Ovary (tissue), 7 donors: ENCODE measurements at regions not wholly inside any gene's neighbourhood (a gene's known extent, or its start where the extent isn't known, plus 50 kb on each side); places are given as distances from the start of the nearest gene placed in this dataset.

Experiments used
- DNase-seq, 5 donors: peaks; one replicate each; pipeline ENCODE4 v3.0.0-alpha.2; 2019 to 2020
- H3K27ac ChIP-seq, 2 donors: fragments of 200-600 bp; one replicate each; pipeline versions ENCODE4 v1.5.1 to v1.8.0; 2019 to 2022
- H3K27me3 ChIP-seq: fragments of 200-600 bp; one replicate; pipeline ENCODE4 v1.8.0; 2022
- H3K36me3 ChIP-seq: fragments of 200-600 bp; sonication (generic); one replicate; pipeline ENCODE4 v1.5.1; 2019
- H3K4me1 ChIP-seq: one replicate; pipeline ENCODE4 v1.8.1; 2013; ENCODE audit warnings: mild to moderate bottlenecking, moderate library complexity; ENCODE audit not compliant: insufficient read depth
- H3K4me3 ChIP-seq: fragments of 200-600 bp; sonication (generic); one replicate; pipeline ENCODE4 v1.5.1; 2017
- H3K9me3 ChIP-seq, 2 donors: fragments of 200-600 bp in 1 of 2; sonication (generic) in 1 of 2; one replicate each; pipeline versions ENCODE4 v1.5.1 to v1.8.1; 2013 to 2019; ENCODE audit warnings: mild to moderate bottlenecking in 1 of 2, moderate library complexity in 1 of 2
- EP300 ChIP-seq: sonication (generic); formaldehyde crosslinking; IDR thresholded peaks from one replicate; pipeline ENCODE4 v1.6.1; 2017; ENCODE audit warnings: antibody characterized with exemption
- POLR2A ChIP-seq: fragments of 450-650 bp; IDR thresholded peaks from one replicate; pipeline ENCODE4 v1.6.1; 2017; ENCODE audit warnings: antibody characterized with exemption, mild to moderate bottlenecking, moderate library complexity
- WGBS, 3 donors: extraction: QIAGEN DNeasy Blood & Tissue Kit in 1 of 3; methylation state at CpG; one replicate each; pipeline versions ENCODE4 v1.1.5 to v1.1.7; 2013 to 2017; 5-methylcytosine and 5-hydroxymethylcytosine counted together
- intact Hi-C, 4 donors: fragments of 100-400 bp; cut with DNase I; formaldehyde crosslinking; loops; one replicate each; pipeline versions ENCODE4 v1.11.0 to v1.15.1; 2022 to 2023
- TF ChIP-seq, protein P1 (sequence below), 3 donors: fragments of 450-650 bp in 2 of 3; fragments of 200-600 bp in 1 of 3; IDR thresholded peaks; one replicate each; pipeline versions ENCODE4 v1.5.1 to v1.8.0; 2016 to 2022; ENCODE audit warnings: antibody characterized with exemption in 3 of 3, mild to moderate bottlenecking in 1 of 3
- donor health status: DM: no; HTN: no; CAD: no; lungs with moderate emphysema.
- donor health status: DM: no; HTN: no; CAD: no.
- donor health status: Bipolar disorder and iron deficiency.
- donor health status: DM: no; HTN: no; CAD: no.
- donor health status: DM: yes; HTN: yes; CAD: no.

GRCh38 chr6:137722749-137723272, 144.2 kb upstream of the TNFAIP3 start:
- no peak for DNase-seq
- intact Hi-C loops = loop anchor here in 1 of 4 donors (10.0 kb wide), 1 partner anchor 72 kb away; no protein-coding TSS in a partner anchor
- no peaks in the 10 kb centered on the region for H3K27me3 ChIP-seq
- H3K4me3 ChIP-seq = no peak overlapping the region
- H3K27ac ChIP-seq = peak overlapping the region in 1 of 2 donors; percentile 5
- WGBS, 3 donors = 43 to 48% (median 46%) methylated on average over 5 of the region's 5 CpGs
- H3K4me1 ChIP-seq = peaks cover 2% of the 10 kb centered on the region
- no peaks in the 10 kb centered on the region for H3K9me3 ChIP-seq
- TF ChIP-seq, protein P1, sequence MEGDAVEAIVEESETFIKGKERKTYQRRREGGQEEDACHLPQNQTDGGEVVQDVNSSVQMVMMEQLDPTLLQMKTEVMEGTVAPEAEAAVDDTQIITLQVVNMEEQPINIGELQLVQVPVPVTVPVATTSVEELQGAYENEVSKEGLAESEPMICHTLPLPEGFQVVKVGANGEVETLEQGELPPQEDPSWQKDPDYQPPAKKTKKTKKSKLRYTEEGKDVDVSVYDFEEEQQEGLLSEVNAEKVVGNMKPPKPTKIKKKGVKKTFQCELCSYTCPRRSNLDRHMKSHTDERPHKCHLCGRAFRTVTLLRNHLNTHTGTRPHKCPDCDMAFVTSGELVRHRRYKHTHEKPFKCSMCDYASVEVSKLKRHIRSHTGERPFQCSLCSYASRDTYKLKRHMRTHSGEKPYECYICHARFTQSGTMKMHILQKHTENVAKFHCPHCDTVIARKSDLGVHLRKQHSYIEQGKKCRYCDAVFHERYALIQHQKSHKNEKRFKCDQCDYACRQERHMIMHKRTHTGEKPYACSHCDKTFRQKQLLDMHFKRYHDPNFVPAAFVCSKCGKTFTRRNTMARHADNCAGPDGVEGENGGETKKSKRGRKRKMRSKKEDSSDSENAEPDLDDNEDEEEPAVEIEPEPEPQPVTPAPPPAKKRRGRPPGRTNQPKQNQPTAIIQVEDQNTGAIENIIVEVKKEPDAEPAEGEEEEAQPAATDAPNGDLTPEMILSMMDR (IDR thresholded peaks at IDR 0.05) = no peak
- no peak for TF ChIP-seq EP300
- TF ChIP-seq POLR2A = no peak
- H3K36me3 ChIP-seq = no peaks in the 10 kb centered on the region

DNA sequence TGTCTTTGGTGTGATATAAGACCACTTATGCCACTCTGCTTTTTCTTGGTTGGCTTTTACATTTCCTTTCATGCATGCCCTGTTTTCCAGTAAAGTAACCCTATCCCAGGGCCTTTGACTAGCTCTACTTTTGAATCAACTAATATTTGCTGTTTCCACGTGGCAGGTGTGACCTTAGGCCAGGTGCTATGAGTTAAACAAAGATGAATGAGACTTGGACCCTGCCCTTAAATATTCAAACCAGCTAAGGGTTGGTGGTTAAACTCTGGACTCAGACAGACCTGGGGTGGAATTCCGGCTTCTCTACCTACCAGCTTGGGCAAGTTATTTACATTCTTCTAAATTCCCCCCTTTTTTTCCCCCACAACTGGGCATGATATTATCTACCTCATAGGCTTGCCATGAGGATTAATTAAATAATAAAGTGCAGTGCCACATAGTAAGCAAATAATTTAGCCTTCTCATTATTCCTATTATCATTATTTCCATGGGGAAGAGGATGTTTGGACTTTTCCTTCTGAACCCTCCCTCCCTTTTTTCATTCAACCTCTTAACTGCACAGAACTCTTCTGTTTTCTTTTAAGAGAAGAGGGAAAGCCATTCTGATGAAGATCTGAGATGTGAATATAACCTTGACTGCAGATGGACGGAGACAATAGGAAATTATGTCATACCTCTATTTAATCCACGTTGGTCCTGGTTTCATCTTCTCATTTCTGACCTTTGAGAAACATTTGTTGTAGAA, 143.6 kb upstream of the TNFAIP3 start:
- Histone ChIP-seq H3K4me3 (no peak overlapping the region), H3K36me3 (no peaks in the 10 kb centered on the region), H3K27me3 (no peaks in the 10 kb centered on the region), H3K27ac (peak overlapping the region in 1 of 2 donors; percentile 5), H3K4me1 (peaks cover 2% of the 10 kb centered on the region), H3K9me3 (no peaks in the 10 kb centered on the region)
- 58 to 63% (median 61%) methylated on average over 4 of the region's 4 CpGs for WGBS, 3 donors
- no peak for DNase-seq
- intact Hi-C loops = loop anchor here in 1 of 4 donors (10.0 kb wide), 1 partner anchor 71 kb away; no protein-coding TSS in a partner anchor
- TF ChIP-seq EP300 (no peak), POLR2A (no peak)
- TF ChIP-seq, protein P1 (IDR thresholded peaks at IDR 0.05) = no peak

- DNase-seq = no peak
- WGBS, 3 donors = 66 to 83% (median 76%) methylated on average over 3 of the region's 3 CpGs
- H3K4me3 ChIP-seq = no peak overlapping the region
- no peaks in the 10 kb centered on the region for H3K27me3 ChIP-seq
- intact Hi-C loops = loop anchor here in 1 of 4 donors (10.0 kb wide), 1 partner anchor 71 kb away; no protein-coding TSS in a partner anchor
- H3K27ac ChIP-seq = no peak overlapping the region
- no peaks in the 10 kb centered on the region for H3K9me3 ChIP-seq
- TF ChIP-seq, protein P1 (IDR thresholded peaks at IDR 0.05) = no peak
- no peak for TF ChIP-seq EP300
- no peak for TF ChIP-seq POLR2A
- no peaks in the 10 kb centered on the region for H3K36me3 ChIP-seq
- H3K4me1 ChIP-seq = peaks cover 2% of the 10 kb centered on the region
These were observed 143.0 kb upstream of the TNFAIP3 start for GRCh38 chr6:137724018-137724403.

DNA sequence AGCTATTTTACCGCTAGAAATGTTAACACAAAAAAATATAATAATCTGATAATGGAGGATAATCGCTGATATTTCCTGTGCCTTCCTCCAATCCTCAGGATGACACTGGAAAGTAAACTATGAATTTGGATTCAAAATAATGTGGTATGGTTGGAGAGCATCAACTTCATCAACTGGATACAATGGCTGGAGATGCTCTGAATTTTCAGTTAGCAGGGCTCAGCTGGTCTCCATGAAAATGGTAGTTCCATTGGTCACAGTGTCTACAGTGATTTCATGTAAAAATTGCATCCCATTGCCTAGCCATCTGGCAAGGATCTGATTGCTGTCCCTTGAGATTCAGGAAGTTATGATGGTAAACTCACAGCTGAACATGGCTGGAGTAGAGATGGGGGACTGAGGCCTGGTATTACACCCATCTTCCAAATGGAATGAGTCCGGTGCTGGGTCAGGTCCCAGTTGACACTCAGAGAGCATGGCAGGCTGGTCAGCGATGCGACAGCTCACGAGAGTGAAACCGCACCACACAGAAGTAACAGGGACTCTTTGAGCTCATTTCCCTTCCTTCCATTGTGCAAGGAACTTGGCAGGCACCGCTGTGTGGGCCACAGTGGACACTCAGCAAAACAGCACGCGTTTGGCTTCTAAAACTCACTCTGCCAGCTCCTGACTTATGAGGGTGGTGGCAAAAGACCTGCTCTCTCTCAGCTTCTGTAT, 142.4 kb upstream of the TNFAIP3 start:
- no peak overlapping the region for H3K4me3 ChIP-seq
- TF ChIP-seq EP300 (no peak), POLR2A (no peak)
- TF ChIP-seq, protein P1 (IDR thresholded peaks at IDR 0.05) = no peak
- no peak for DNase-seq
- intact Hi-C loops = loop anchor here in 1 of 4 donors (10.0 kb wide), 1 partner anchor 70 kb away; no protein-coding TSS in a partner anchor
- H3K27ac ChIP-seq = no peak overlapping the region
- peaks cover 2% of the 10 kb centered on the region for H3K4me1 ChIP-seq
- no peaks in the 10 kb centered on the region for H3K36me3 ChIP-seq
- no peaks in the 10 kb centered on the region for H3K9me3 ChIP-seq
- H3K27me3 ChIP-seq = no peaks in the 10 kb centered on the region
- WGBS, 3 donors = 92 to 95% (median 92%) methylated on average over 10 of the region's 10 CpGs
